K562 (cell line): ENCODE measurements at regions not wholly inside any gene's neighbourhood (a gene's known extent, or its start where the extent isn't known, plus 50 kb on each side); places are given as distances from the start of the nearest gene placed in this dataset.

Experiments used
- ATF3 ChIP-seq, 2 experiments: fragments of 450-650 bp in 1 of 2; sonication (generic) in 1 of 2; formaldehyde crosslinking in 1 of 2; IDR thresholded peaks in 1 of 2; conservative IDR thresholded peaks in 1 of 2; 2 replicates each; pipeline versions ENCODE4 v1.6.1 to v1.8.1; 2016 to 2023; ENCODE audit warnings: mild to moderate bottlenecking in 2 of 2, moderate library complexity in 2 of 2, inconsistent platforms in 1 of 2, missing genetic modification reagents in 1 of 2
- CREM ChIP-seq: IDR thresholded peaks from 2 replicates; pipeline ENCODE4 v1.6.1; 2014; ENCODE audit warnings: antibody characterized with exemption, low read depth
- GTF2E2 ChIP-seq: fragments of 200-800 bp; sonication (Bioruptor generic); IDR thresholded peaks from 2 replicates; pipeline ENCODE4 v1.6.1; 2016; ENCODE audit warnings: missing genetic modification characterization, missing compliant biosample characterization
- RAD21 ChIP-seq, 2 experiments: fragments of 250-450 bp in 1 of 2; fragments of 450-650 bp in 1 of 2; sonication (Bioruptor Pico) in 1 of 2; formaldehyde crosslinking in 1 of 2; IDR thresholded peaks in 1 of 2; conservative IDR thresholded peaks in 1 of 2; 2 replicates each; pipeline versions ENCODE4 v1.4.0 to v1.8.0; 2020 to 2022; ENCODE audit warnings: mild to moderate bottlenecking in 2 of 2, moderate library complexity in 1 of 2
- SMC3 ChIP-seq: conservative IDR thresholded peaks from 2 replicates; pipeline ENCODE4 v1.6.1; 2011; ENCODE audit warnings: low read depth, low read length, improper control_type of control experiment; ENCODE audit not compliant: insufficient read depth
- XRCC5 ChIP-seq: fragments of 200-400 bp; formaldehyde crosslinking; IDR thresholded peaks from 2 replicates; pipeline ENCODE4 v1.6.1; 2017; ENCODE audit warnings: low read depth, mild to moderate bottlenecking, low read length
- TF ChIP-seq, protein P1 (sequence below), 2 experiments: fragments of 450-650 bp; formaldehyde crosslinking in 1 of 2; IDR thresholded peaks; 2 replicates each; pipeline versions ENCODE4 v1.4.0 to v1.6.1; 2014 to 2020; ENCODE audit warnings: mild to moderate bottlenecking in 2 of 2, borderline replicate concordance in 1 of 2, low read depth in 1 of 2
- TF ChIP-seq, protein P2 (sequence below): IDR thresholded peaks from 2 replicates; pipeline ENCODE4 v1.6.1; 2012; ENCODE audit warnings: low read depth, low read length, improper control_type of control experiment, borderline replicate concordance
- TF ChIP-seq, protein P3 (sequence below), 3 experiments: IDR thresholded peaks in 2 of 3; conservative IDR thresholded peaks in 1 of 3; 2 replicates each; pipeline ENCODE4 v1.5.1; 2011 to 2012; ENCODE audit warnings: low read length in 3 of 3, mild to moderate bottlenecking in 3 of 3, control low read depth in 2 of 3, improper control_type of control experiment in 1 of 3, inconsistent platforms in 1 of 3, low read depth in 1 of 3, mixed read lengths in 1 of 3, moderate library complexity in 1 of 3; ENCODE audit not compliant: insufficient read depth in 2 of 3
- TF ChIP-seq, protein P4 (sequence below): fragments of 450-650 bp; formaldehyde crosslinking; IDR thresholded peaks from 2 replicates; pipeline ENCODE4 v1.4.0; 2020; ENCODE audit warnings: mild to moderate bottlenecking, moderate library complexity

- TF ChIP-seq, protein P1, sequence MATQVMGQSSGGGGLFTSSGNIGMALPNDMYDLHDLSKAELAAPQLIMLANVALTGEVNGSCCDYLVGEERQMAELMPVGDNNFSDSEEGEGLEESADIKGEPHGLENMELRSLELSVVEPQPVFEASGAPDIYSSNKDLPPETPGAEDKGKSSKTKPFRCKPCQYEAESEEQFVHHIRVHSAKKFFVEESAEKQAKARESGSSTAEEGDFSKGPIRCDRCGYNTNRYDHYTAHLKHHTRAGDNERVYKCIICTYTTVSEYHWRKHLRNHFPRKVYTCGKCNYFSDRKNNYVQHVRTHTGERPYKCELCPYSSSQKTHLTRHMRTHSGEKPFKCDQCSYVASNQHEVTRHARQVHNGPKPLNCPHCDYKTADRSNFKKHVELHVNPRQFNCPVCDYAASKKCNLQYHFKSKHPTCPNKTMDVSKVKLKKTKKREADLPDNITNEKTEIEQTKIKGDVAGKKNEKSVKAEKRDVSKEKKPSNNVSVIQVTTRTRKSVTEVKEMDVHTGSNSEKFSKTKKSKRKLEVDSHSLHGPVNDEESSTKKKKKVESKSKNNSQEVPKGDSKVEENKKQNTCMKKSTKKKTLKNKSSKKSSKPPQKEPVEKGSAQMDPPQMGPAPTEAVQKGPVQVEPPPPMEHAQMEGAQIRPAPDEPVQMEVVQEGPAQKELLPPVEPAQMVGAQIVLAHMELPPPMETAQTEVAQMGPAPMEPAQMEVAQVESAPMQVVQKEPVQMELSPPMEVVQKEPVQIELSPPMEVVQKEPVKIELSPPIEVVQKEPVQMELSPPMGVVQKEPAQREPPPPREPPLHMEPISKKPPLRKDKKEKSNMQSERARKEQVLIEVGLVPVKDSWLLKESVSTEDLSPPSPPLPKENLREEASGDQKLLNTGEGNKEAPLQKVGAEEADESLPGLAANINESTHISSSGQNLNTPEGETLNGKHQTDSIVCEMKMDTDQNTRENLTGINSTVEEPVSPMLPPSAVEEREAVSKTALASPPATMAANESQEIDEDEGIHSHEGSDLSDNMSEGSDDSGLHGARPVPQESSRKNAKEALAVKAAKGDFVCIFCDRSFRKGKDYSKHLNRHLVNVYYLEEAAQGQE (IDR thresholded peaks at IDR 0.05; ENCODE audit: borderline replicate concordance), result peak; percentile 15; the same call in 1 of the 2 replicates
- TF ChIP-seq, protein P1 (CRISPR knock-in tag; IDR thresholded peaks at IDR 0.05; ENCODE audit: low read depth), result no peak
- TF ChIP-seq GTF2E2 (tag) (no peak), SMC3 (peak; percentile 36; the same call in 1 of the 2 replicates), CREM (0 out of 2 replicates have a peak, but pooled peaks have one; percentile 26), ATF3 (IDR thresholded peaks at IDR 0.05) (no peak), ATF3 (CRISPR knock-in tag; conservative IDR thresholded peaks at IDR 0.05) (peak; percentile 33; the same call in 1 of the 2 replicates), XRCC5 (0 out of 2 replicates have a peak, but pooled peaks have one; percentile 65), RAD21 (CRISPR knock-in tag; conservative IDR thresholded peaks at IDR 0.05 in 1 of 2, IDR thresholded peaks at IDR 0.05 in 1 of 2) (peak; percentile 48 to 49)
- TF ChIP-seq, protein P2, sequence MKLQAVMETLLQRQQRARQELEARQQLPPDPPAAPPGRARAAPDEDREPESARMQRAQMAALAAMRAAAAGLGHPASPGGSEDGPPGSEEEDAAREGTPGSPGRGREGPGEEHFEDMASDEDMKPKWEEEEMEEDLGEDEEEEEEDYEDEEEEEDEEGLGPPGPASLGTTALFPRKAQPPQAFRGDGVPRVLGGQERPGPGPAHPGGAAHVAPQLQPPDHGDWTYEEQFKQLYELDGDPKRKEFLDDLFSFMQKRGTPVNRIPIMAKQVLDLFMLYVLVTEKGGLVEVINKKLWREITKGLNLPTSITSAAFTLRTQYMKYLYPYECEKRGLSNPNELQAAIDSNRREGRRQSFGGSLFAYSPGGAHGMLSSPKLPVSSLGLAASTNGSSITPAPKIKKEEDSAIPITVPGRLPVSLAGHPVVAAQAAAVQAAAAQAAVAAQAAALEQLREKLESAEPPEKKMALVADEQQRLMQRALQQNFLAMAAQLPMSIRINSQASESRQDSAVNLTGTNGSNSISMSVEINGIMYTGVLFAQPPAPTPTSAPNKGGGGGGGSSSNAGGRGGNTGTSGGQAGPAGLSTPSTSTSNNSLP, result peak; percentile 89; the same call in 1 of the 2 replicates
- TF ChIP-seq, protein P3, sequence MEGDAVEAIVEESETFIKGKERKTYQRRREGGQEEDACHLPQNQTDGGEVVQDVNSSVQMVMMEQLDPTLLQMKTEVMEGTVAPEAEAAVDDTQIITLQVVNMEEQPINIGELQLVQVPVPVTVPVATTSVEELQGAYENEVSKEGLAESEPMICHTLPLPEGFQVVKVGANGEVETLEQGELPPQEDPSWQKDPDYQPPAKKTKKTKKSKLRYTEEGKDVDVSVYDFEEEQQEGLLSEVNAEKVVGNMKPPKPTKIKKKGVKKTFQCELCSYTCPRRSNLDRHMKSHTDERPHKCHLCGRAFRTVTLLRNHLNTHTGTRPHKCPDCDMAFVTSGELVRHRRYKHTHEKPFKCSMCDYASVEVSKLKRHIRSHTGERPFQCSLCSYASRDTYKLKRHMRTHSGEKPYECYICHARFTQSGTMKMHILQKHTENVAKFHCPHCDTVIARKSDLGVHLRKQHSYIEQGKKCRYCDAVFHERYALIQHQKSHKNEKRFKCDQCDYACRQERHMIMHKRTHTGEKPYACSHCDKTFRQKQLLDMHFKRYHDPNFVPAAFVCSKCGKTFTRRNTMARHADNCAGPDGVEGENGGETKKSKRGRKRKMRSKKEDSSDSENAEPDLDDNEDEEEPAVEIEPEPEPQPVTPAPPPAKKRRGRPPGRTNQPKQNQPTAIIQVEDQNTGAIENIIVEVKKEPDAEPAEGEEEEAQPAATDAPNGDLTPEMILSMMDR (IDR thresholded peaks at IDR 0.05 in 2 of 3, conservative IDR thresholded peaks at IDR 0.05 in 1 of 3; ENCODE audit: insufficient read depth in 2 of 3, low read depth in 1 of 3, low read length in 3 of 3), result peak; percentile 84 to 93 (median 92)
- TF ChIP-seq, protein P4, sequence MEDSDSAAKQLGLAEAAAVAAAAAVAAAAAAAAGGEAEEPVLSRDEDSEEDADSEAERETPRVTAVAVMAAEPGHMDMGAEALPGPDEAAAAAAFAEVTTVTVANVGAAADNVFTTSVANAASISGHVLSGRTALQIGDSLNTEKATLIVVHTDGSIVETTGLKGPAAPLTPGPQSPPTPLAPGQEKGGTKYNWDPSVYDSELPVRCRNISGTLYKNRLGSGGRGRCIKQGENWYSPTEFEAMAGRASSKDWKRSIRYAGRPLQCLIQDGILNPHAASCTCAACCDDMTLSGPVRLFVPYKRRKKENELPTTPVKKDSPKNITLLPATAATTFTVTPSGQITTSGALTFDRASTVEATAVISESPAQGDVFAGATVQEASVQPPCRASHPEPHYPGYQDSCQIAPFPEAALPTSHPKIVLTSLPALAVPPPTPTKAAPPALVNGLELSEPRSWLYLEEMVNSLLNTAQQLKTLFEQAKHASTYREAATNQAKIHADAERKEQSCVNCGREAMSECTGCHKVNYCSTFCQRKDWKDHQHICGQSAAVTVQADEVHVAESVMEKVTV, result 0 out of 2 replicates have a peak, but pooled peaks have one; percentile 13
These were observed 233.2 kb upstream of the PRSS1 start (continued) for GRCh38 chr7:142516038-142516501.
